ENCODE measurements at regions not wholly inside any gene's neighbourhood (a gene's known extent, or its start where the extent isn't known, plus 50 kb on each side); places are given as distances from the start of the nearest gene placed in this dataset.

GRCh38 chr1:99481391-99481996, 164.4 kb upstream of the PALMD start:
- H3K4me3 ChIP-seq (ENCODE audit: low read depth, low read length): no peak overlapping the region
- peak; percentile 84 for DNase-seq (ENCODE audit: low read depth)
- TF ChIP-seq, protein P1, sequence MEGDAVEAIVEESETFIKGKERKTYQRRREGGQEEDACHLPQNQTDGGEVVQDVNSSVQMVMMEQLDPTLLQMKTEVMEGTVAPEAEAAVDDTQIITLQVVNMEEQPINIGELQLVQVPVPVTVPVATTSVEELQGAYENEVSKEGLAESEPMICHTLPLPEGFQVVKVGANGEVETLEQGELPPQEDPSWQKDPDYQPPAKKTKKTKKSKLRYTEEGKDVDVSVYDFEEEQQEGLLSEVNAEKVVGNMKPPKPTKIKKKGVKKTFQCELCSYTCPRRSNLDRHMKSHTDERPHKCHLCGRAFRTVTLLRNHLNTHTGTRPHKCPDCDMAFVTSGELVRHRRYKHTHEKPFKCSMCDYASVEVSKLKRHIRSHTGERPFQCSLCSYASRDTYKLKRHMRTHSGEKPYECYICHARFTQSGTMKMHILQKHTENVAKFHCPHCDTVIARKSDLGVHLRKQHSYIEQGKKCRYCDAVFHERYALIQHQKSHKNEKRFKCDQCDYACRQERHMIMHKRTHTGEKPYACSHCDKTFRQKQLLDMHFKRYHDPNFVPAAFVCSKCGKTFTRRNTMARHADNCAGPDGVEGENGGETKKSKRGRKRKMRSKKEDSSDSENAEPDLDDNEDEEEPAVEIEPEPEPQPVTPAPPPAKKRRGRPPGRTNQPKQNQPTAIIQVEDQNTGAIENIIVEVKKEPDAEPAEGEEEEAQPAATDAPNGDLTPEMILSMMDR (conservative IDR thresholded peaks at IDR 0.05; ENCODE audit: low read depth, low read length): peak; percentile 76

DNA sequence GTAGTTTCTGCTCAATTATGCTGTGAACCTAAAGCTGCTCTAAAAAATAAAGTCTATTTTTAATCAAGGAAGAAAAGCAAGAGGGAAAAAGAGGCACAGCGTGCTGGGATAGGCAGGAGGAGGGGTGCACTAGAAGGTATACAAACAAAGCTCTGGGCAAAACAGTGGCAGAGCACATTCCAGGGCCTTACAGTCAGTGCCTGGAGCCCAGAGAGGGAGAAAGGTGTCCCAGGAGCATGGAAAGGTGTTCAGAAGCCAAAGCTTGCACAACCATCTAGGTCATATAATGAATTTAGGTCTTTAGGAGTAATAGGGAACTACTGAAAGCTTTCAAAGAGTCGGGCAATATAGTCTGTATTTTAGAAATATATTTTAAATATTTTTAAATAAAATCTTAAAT, 163.6 kb upstream of the PALMD start:
- DNase-seq (ENCODE audit: low read depth): no peak
- TF ChIP-seq, protein P1 (conservative IDR thresholded peaks at IDR 0.05; ENCODE audit: low read depth, low read length): no peak
- H3K4me3 ChIP-seq (ENCODE audit: low read depth, low read length): no peak overlapping the region

DNA sequence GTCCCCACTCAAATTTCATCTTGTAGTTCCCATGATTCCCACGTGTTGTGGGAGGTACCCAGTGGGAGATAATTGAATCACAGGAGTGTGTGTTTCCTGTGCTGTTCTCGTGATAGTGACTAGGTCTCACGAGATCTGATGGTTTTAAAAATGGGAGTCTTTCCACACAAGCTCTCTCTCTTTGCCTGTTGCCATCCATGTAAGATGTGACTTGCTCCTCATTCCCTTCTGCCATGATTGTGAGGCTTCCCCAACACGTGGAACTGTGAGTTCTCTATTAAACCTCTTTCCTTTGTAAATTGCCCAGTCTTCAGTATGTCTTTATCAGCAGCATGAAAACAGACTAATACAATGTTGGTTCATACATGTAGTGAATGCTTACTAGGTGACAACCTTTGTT, 163.2 kb upstream of the PALMD start:
- no peak overlapping the region for H3K4me3 ChIP-seq (ENCODE audit: low read depth, low read length)
- DNase-seq (ENCODE audit: low read depth): no peak

DNA sequence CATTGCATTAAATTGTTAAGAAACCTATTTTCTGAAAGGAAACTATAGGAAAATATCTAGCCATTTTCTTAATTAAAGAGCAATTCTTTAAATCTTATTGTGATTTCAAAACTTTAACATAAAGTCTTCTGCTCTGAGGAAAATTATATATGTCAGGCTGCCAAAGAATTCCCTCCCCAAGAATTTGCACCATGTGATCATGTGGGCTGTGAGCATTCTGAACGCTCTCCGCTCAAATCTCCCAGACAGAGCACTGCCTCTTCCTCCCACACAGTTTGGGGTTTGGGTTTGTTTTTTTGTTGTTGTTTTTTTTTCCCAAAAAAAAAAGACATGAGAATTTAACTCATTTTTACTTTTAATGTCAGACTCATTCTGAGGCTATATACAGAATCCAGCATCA, 155.9 kb upstream of the PALMD start:
- DNase-seq (ENCODE audit: low read depth): peak; percentile 58
- H3K4me3 ChIP-seq (ENCODE audit: low read depth, low read length): no peak overlapping the region
- TF ChIP-seq, protein P1 (conservative IDR thresholded peaks at IDR 0.05; ENCODE audit: low read depth, low read length): no peak

More for the DNA sequence above, 163.2 kb upstream of the PALMD start:
- TF ChIP-seq, protein P1 (conservative IDR thresholded peaks at IDR 0.05; ENCODE audit: low read depth, low read length): no peak

DNA sequence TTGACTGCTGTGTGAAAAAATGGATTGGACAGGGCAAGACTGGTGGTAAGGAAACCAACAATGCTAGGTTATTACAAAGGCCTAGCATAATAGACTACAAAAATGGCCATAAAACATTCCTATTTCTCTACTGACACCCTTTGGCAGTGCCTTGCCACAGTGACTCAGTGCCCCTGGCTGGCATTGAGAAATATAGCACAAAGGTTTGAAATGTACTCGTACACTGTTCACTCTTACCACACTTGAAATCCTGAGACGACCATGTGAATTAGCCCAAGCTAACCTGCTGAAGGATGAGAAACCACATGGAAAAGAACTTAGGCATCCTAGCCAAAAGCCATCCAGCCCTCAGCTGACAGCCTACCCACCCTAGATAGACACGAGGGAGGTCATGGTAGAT, 149.8 kb upstream of the PALMD start:
- H3K4me3 ChIP-seq (ENCODE audit: low read depth, low read length): no peak overlapping the region
- TF ChIP-seq, protein P1 (conservative IDR thresholded peaks at IDR 0.05; ENCODE audit: low read depth, low read length): no peak
- no peak for DNase-seq (ENCODE audit: low read depth)

- no peak for DNase-seq (ENCODE audit: low read depth)
- H3K4me3 ChIP-seq (ENCODE audit: low read depth, low read length): no peak overlapping the region
- TF ChIP-seq, protein P1 (conservative IDR thresholded peaks at IDR 0.05; ENCODE audit: low read depth, low read length): no peak
These were observed 148.2 kb upstream of the PALMD start for GRCh38 chr1:99497690-99498089.

GRCh38 chr1:99500541-99500940, 145.4 kb upstream of the PALMD start:
- H3K4me3 ChIP-seq (ENCODE audit: low read depth, low read length): no peak overlapping the region
- TF ChIP-seq, protein P1 (conservative IDR thresholded peaks at IDR 0.05; ENCODE audit: low read depth, low read length): no peak
- DNase-seq (ENCODE audit: low read depth): no peak

Data from choroid plexus epithelial cell (primary cell).